SK-N-DZ (cell line): ENCODE measurements at regions not wholly inside any gene's neighbourhood (a gene's known extent, or its start where the extent isn't known, plus 50 kb on each side); places are given as distances from the start of the nearest gene placed in this dataset.

Experiments
- DNase-seq: peaks from one replicate; pipeline ENCODE4 v3.0.0-alpha.2; 2015; ENCODE audit warnings: low spot score

DNA sequence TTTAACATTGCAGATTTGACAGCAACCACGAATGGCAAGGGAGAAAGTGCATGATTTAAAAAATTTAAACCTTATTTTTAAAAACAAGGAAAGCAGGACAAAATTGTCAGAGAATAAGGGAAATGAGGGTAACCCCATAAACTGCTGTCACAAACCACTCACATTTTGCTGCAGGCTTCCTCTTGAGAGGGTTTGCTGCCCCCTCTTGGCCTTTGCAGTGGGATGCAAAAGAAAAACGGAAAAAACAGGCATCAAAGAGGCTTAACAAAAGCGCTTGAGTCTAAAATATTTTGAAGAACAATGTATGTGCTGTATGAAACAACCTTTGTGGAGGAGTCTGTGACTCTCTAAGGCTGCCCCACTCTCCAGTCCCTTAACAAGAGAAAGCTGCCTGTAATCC lies 91.6 kb downstream of the TMX3 start:
- peak; percentile 63 for DNase-seq

DNA sequence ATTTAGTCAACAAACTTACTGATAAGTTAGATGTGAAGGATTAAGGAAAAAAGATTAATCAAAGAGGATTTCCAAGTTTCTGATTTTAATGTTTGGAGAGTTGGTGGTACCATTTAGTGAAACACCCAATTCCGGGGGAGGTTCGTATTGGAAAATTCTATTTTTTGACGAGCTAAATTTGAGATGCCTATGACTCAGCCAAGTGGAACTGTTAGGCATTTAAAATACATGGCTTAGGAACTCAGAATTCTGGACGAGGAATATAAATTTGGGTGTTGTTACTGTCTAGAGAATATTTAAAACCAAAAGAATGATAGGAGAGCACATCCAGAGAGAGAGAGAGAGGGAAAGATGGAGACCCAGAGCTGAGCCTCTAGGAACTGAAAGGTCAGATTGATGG lies 103.6 kb downstream of the TMX3 start:
- no peak for DNase-seq

DNA sequence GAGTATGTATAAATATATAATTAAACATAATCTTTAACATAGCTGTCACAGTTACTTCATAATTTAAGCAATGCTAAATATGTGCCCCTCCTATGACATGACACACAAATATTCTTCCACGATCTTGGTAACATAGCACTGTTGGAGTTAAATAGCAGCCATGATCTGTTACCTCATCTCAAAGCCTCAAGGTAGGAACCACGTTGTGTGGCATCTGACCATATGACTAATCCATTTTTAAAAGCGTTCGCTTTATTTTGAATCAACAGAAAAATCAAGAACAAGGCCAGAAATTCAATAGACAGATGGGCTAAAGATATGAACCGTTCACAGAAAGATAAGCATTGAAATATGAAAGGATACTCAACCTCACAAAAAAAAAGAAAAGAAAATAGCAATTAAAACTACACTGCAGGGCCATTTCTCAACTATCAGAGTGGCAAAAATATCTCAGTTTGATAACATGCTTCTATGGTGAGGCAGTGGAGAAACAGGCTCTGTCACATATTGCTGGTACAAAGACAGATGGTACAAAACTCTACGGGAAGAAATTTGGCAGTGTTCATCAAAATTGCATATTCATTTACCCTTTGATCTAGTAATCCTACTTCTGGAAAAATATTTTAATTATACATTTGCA lies 105.9 kb downstream of the TMX3 start:
- DNase-seq = no peak

DNA sequence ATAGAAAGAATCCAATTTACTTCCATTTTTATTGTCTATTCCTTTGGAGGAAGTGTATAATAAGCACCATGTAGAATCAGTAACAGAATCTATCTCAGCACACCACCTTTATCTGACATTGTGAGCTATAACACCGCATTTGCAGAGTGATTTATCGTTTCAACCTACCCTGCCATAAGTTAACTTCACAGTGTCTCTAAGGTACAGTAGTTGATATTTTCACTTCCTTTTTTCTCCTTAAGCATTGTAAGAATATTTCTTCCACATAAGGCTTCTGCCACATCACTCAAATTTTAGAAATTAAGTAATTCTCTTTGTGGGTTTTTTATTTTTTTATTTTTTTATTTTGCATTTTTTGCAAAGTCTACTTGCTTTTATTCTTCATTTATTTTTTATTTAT lies 107.1 kb downstream of the TMX3 start:
- DNase-seq = no peak

DNA sequence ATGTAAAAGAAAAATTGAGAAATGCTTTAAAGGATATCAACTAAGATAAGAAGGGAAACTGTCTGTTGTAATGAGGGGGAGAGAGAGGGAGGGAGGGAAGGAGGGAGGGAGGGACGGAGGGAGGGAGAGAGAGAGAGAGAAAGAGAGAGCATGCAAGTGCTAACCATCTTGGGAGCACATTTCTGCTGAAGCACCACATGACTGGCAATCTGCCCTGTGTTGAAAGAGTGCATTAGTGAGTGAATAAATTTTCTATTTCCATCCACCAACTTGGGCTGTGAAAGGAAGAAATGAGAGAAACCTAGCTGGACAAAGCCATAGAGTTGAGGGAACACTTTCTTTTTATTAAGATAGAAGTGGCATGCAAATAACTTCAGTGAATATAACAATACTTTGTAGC lies 110.7 kb downstream of the TMX3 start:
- DNase-seq = no peak

DNA sequence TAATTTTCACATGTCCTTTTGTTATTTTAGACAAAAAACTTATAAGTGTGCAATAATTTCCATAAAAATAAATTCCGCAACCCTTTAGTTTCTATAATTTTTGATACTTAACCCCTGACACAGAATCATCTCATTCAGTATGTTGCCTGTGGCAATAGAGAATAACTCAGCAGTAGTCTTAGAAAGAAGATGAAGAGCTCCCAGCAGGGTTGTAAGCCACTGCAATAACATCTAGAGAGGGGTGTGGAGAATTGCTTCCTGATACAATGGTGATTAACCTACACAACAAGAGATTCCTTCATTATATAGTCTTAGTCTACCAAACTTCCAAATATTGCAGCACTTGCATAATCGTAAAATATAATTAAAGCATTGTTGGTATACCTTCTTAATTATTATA lies 118.9 kb downstream of the TMX3 start:
- no peak for DNase-seq

DNA sequence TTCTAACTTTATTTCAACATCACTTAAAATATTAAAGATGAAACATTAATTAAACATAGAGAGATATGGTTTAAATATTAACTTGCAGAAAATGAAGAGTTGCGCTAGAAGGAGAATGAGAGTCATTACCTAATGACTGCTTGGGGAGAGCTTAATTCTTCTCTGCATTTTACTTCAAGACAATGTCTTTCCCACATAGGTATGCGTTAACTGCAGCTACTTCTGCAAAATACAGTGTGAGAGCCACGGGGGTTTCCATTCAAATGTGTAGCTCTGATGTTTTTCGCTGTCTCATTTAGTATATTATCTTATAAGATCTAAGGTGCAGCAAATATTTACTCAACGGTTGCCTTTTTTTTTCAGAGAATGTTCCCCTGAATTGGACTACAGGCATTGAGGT lies 126.7 kb downstream of the TMX3 start:
- no peak for DNase-seq

DNA sequence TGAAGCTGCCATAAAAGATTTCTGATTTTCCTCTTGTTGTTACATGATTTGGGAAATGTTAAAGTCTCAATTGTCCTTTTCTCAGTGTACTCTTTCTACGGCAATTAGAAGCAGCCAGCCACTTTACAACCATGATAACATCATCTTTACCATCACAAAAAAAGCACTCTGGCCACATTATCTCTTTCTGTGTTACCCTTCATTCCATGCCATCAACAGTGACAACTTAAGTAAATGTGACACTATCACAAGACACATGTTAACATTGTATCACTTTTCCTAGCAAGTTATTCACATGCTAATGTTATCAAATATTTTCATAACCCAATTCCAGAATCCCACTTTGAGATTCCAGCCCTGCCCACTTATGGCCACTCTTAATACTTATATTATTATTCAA lies 131.2 kb downstream of the TMX3 start:
- peak; percentile 72 for DNase-seq

DNA sequence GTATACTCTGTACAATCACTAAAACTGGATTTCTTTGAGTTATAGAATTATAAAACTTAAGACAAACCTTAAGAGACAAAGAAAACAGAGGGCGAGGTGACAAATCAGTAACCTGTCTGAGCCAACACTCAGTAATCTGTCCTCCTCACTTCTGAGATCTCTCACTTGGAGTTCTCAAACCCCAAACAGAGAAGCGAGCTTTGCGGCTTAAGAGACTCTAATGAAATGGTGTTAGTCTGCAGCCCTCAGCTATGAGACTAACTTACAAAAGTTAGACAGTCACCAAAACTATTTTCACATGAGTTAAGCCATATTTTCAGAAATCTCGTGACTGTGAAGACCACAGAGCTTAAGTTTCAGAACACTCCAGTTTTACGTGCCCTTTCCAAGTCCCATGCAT lies 140.6 kb downstream of the TMX3 start:
- no peak for DNase-seq

DNA sequence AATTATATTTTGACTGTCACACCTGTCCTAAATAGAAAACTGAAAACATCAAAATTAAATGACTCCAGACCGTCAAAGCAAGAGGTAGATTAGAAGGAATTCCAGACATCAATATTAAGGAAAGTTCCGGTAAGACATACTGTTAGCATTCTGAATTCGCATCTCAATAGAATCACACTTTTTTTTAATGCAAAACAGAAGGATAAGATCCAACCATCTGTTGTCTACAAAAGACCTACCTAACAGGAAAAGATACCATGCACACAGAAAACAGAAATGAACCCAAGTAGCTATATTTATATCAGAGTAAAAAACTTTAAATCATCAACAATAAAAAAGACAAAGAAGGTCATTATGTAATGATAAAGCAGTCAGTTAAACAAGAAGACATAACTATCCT lies 145.0 kb downstream of the TMX3 start:
- no peak for DNase-seq

DNA sequence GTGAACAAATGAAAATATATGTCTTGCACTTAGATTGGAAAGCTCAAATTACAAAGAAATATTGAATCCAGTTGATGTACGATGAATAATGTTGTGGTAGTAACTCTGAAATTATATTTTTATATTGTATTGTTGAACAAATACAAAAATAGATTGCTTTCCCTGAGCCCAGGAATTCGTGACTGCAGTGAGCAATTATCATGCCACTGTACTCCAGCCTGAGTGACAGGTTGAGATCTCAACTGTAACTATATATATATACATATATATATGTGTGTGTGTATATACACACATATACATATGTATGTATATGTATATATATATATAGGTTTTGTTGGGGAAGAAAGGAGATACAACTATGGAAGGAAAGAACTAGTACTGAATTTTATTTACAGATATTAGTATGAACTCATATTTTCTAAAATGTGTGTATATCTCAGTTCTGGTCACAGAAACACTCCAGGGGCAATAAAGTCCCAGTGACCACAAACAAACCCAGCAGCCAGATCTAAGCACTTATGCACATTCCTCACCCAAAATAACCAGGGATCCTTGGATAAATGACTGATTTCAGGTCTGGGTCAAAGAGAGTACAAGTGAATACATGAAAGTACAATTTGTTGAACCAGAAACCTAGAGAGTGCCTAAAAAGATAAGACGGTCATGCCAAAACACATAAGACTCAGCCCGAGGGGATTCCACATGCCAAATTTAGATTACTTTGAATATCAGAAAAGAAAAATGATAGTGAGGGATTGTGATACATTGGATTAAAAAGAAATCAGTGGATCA lies 146.3 kb downstream of the TMX3 start:
- DNase-seq = no peak

DNA sequence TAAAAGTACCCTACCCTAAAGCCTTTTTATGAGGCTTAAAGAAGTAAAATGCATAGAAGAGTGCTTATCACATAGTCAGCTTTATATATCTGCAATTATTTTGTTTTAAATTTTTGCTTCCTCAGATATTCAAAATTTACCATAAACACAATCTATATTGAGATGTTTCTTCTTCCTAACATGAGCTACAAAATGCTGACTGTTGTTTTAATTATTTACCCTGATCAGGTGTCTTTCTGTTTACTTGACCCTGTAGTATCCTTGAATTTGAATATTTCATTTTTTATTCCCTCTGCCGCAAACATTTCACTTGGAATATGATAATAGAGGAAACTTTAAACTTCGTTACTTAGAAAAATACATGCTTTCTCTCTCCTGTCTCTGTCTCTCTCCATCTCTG lies 147.9 kb downstream of the TMX3 start:
- no peak for DNase-seq

DNA sequence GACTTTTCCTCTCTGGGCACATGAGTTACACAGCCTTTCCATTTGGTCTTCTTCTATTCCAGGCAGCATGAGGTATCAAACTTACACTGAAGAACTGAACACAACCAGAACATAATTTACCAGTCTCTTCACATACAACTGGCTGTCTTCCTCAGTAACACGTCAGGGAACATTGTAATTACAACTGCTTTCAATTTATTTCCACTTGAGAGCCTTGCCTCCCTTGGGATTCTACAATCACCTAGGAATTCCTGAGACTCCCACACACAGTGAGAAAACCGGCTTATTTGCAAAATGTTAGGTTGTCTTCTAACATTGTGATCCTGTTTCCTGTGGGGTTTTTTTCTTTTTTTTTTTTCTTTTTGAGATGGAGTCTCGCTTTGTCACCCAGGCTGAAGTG lies 149.9 kb downstream of the TMX3 start:
- no peak for DNase-seq

DNA sequence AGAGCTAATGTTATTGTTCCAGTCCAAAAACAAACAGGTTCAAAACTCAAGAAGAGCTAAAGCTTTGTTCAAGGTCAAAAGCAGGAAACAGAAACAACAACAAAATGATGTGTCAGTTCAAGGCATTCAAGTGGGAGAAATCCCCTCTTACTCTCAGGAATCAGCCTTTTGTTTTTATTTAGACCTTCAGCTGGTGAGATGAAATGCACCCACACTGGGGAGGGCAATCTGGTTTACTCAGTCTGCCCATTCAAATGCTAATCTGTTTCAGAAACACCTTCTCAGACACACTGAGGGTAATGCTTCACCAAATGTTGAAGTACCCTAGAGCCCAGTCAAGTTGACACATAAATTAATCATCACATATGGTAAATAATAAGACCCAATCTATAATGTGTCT lies 150.6 kb downstream of the TMX3 start:
- no peak for DNase-seq

DNA sequence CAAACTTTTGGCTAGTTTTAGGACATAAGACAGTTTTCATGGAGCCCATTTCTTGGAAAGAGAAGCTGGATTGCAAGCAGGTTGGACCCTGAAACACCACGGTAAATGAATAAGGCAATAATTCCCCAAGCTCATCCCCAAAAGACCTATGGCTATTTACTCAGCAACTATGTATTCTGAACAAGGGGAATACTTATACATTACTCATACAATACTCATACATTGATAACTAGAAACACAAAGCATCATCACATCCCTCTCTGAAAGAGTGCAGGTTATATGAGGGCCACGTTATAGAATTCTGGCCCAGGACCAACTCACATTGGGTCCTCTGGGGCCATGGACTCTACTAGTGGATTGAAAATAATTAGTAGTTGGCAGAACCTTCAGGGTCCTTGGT lies 154.8 kb downstream of the TMX3 start:
- DNase-seq = no peak

DNA sequence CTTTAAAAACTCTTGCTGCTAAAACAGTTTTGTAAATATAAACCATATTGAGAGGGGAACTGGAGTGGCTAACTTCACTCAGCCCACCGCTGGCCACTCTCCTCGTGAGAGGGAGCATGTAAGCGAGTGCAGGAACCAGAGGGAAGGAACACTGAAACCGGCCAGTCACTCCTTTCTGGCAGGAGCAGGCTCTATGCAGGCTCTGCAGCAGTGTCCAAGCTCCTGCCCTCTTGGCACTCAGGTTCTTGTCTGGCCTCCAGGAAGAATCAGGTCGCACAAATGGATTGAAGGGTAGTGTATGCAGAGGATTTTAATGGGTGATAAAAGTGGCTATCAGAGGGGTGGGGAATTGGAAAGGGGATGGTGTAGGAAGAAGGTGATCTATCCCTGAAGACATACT lies 157.7 kb downstream of the TMX3 start:
- no peak for DNase-seq

DNA sequence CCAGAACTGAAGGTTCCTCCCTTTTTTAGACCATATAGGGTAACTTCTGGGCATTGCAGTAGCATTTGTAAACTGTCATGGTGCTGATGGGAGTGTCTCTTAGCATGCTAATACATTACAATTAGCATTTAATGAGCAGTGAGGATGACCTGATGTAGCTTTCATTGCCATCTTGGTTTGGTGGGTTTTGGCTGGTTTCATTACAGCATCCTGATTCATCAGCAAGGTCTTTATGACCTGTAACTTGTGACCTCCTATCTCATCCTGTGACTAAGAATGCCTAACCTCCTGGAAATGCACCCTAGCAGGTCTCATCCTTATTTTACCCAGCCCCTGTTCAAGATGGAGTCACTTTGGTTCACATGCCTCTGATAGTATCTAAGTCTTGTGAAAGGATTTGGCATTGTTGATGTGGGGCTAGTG lies 159.0 kb downstream of the TMX3 start:
- DNase-seq = no peak

DNA sequence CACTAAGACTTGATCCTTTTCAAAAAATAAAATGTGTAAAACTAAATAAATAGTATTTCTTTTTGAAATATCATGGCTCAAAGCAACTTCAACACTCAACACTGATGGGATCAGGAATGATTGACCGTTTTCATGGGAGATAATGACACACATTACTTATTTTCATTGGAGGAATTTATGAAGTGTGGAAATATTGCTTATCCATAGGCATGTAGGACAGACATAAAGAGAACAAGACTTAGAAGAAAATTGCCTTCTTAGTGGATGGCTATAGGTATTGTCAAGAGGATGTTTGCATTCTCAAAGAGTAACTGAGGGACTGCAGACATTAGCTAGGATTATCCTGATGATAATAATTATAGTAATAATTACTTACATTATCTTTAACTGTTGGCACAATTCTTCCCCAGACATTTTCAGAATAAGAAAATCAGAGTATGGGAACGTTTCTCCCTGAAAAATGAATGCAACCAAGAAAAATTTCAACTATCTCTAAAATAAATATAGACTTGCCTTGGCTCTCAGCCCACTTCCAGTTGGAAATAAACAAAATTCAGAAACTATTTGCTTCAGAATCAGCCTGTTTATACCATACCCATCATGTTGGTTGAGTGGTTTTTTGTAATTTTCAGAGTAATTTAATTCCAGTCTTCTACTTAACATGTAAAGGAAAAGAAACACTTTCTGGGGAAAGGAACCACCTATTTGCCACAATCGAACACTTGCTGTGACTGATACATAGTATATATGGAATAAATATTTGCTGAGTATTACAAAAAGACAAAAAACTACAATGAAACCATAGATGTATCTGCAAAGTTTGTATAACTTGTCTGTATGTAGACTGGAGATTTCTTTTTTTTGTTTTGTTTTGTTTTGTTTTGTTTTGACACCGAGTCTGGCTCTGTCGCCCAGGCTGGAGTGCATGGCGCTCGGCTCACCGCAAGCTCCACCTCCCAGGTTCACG lies 165.7 kb downstream of the TMX3 start:
- no peak for DNase-seq

DNA sequence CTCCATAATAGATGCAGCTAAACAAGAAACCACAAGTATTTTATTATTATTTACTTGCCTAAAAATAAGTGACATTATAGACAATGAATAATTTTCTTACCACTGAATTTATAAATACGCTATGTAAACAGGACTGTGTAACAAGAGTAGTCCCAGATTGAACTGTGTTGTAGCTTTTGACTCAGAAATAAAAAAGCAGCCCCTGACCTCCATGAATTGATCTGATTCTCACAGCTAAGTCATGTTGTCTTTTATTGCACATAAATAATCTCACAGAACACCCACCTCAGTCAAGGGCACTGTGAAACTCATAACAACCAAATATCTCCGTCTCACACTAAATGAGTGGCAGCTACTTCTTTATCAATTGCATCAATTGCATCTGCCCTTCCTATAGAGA lies 171.6 kb downstream of the TMX3 start:
- no peak for DNase-seq

DNA sequence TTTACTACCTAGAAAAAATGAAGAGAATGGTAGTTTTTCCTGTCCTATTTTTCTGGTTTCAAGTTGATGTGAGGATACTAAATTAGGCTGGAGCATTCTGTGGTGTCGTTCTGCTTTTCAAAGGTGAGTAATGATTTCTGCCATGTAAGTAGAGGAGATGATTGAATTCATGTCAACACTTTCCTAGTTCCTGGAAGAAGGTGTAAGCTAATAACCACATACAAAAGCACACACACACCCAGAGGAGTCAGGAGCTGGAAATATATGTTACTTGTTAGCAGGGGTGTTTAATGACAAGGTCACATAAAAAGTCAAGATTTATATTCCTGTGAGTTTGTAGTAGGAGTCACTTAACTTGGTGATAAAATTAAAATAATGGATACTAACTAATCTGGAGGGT lies 172.1 kb downstream of the TMX3 start:
- no peak for DNase-seq

DNA sequence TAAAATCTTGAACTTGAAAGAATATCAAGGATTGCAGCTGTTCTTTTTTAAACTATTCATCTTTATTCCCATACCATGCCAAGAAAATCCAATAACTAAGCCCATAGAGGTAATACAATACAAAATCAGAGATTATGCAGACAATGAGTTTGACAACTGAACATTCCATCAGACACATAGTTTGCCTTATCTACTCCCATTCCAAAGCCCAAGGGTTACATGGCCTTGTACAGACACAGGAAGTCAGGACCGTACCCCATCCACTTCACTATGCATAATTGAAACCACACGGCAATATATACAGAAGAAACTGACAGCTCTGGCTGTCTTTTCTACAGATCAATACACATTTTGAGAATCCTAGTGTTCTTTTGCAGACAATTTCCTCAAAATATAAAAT lies 181.3 kb downstream of the TMX3 start:
- no peak for DNase-seq

DNA sequence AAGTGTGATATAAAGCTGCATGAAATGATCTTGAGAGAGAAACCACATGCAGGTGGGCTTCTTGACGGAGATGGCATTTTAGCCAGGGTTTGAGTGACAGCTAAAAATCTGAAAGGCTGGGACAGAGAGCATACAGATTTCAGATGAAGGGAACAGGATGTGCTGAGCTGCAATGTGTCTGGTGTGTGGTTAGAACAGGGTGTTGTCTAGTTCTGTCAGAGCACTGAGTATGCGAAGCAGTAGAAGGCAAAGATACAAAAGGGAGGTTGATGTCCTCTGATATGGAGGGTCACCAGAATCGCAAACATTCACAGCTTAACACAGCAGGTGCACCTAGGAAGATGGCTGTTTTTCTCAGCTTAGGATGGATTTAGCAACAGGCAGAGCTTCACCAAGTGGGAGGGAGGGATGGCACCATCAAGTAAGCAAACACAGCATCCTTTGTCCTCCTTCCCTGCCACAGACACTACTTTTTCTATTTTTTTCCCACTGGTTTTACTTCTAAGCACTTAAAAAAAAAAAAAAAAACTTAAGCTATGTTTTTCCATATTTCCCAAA lies 182.5 kb downstream of the TMX3 start:
- no peak for DNase-seq
